ENCODE measurements at regions not wholly inside any gene's neighbourhood (a gene's known extent, or its start where the extent isn't known, plus 50 kb on each side); places are given as distances from the start of the nearest gene placed in this dataset.

DNA sequence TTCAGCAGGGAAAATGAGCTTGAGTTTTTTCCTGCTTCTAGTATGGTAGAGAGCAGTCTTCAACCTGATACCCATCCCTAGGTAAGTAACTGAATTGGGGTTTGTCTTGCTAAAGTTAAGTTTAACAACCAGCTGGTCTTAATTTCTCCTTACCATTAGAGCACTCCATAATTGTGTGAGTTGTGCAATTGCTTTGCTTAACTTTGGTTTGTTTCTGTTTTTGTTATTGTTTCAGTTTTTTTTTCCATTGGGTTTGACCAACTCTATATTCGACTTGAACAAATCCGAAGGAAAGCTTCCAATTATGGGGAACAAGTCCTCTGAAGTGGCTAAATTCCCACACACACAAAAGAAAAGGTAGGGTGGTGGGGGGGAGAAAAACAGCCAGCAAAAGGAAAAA is 641.1 kb downstream of the PLA2G4A start:
- TF ChIP-seq, protein P1, sequence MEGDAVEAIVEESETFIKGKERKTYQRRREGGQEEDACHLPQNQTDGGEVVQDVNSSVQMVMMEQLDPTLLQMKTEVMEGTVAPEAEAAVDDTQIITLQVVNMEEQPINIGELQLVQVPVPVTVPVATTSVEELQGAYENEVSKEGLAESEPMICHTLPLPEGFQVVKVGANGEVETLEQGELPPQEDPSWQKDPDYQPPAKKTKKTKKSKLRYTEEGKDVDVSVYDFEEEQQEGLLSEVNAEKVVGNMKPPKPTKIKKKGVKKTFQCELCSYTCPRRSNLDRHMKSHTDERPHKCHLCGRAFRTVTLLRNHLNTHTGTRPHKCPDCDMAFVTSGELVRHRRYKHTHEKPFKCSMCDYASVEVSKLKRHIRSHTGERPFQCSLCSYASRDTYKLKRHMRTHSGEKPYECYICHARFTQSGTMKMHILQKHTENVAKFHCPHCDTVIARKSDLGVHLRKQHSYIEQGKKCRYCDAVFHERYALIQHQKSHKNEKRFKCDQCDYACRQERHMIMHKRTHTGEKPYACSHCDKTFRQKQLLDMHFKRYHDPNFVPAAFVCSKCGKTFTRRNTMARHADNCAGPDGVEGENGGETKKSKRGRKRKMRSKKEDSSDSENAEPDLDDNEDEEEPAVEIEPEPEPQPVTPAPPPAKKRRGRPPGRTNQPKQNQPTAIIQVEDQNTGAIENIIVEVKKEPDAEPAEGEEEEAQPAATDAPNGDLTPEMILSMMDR (IDR thresholded peaks at IDR 0.05): no peak
- TF ChIP-seq POLR2A (IDR thresholded peaks at IDR 0.05): no peak
- DNase-seq (ENCODE audit: low spot score in 2 of 2): no peak
- intact Hi-C loops (cut with DNase I; ENCODE audit: low total_unique reads): no loop called here
- H3K4me3 ChIP-seq (ENCODE audit: low read depth, poor library complexity, severe bottlenecking): no peak overlapping the region
- WGBS, 2 donors: 76 to 77% methylated on average over 2 of the region's 2 CpGs

DNA sequence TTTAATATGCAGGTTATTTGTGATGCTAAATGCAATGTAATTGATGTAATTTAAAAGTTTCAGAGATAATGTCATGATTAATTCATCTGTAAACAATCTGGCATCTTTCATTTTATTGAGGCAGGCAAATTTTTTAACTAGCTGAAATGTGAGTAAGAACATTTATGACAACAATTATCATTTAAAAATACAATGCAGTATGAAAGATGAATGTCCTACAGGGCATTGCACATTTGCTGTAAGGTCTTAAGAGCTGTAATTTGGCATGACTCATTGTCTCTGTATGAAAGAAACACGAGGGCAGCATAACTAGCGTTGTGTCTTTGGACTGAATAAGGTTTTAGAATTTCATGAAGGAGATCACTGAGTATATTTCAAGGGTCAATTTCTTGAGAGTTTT is 642.8 kb downstream of the PLA2G4A start:
- TF ChIP-seq, protein P1 (IDR thresholded peaks at IDR 0.05): no peak
- TF ChIP-seq POLR2A (IDR thresholded peaks at IDR 0.05): no peak
- 74 to 87% methylated on average over 2 of the region's 2 CpGs for WGBS, 2 donors

DNA sequence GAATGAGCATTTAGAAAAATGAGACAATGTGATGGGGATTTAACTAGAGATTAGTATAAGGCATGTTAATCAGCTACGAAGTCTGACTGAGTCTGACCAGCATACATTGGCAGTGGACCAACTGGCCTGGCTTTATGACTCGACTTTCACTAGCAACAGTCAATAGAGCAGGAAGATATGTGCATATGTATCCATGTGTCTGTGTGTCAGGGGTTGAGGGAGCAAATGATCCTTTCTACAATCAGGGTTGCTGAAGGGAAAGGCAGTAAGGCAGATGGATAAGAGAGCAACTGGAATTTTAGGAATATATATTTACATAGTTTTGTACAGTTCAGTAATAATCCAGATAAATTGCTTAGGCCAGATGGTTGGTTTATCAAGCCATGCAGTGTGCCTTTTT is 645.6 kb downstream of the PLA2G4A start:
- TF ChIP-seq POLR2A (IDR thresholded peaks at IDR 0.05): no peak
- TF ChIP-seq, protein P1 (IDR thresholded peaks at IDR 0.05): no peak
- 60 to 61% methylated on average over 2 of the region's 2 CpGs for WGBS, 2 donors
- DNase-seq (ENCODE audit: low spot score in 2 of 2): no peak
- H3K4me3 ChIP-seq (ENCODE audit: low read depth, poor library complexity, severe bottlenecking): no peak overlapping the region
- intact Hi-C loops (cut with DNase I; ENCODE audit: low total_unique reads): no loop called here

More for the DNA sequence above, 642.8 kb downstream of the PLA2G4A start:
- no peak overlapping the region for H3K4me3 ChIP-seq (ENCODE audit: low read depth, poor library complexity, severe bottlenecking)
- DNase-seq (ENCODE audit: low spot score in 2 of 2): no peak
- intact Hi-C loops (cut with DNase I; ENCODE audit: low total_unique reads): no loop called here

DNA sequence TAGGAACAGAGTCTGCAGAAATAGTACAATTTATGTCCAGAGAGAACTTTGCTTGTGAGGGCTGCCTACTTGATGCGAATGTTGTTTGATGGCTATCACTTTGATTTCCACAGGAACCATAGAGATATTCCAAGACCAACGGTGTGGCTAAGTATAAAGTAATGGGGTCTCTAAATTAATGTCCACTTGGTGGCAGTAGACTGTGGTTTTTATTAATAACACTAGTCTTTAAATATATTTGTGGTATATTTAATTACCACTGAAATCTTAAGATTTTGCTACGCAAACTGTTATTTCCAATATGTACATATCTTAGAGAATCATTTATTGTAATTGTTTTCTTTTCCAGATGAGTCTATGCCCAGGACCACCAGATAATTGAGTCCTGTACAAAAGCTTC is 647.9 kb downstream of the PLA2G4A start:
- H3K4me3 ChIP-seq (ENCODE audit: low read depth, poor library complexity, severe bottlenecking): no peak overlapping the region
- no peak for DNase-seq (ENCODE audit: low spot score in 2 of 2)
- intact Hi-C loops (cut with DNase I; ENCODE audit: low total_unique reads): no loop called here
- 71 to 73% methylated on average over 3 of the region's 3 CpGs for WGBS, 2 donors
- TF ChIP-seq POLR2A (IDR thresholded peaks at IDR 0.05): no peak
- TF ChIP-seq, protein P1 (IDR thresholded peaks at IDR 0.05): no peak

DNA sequence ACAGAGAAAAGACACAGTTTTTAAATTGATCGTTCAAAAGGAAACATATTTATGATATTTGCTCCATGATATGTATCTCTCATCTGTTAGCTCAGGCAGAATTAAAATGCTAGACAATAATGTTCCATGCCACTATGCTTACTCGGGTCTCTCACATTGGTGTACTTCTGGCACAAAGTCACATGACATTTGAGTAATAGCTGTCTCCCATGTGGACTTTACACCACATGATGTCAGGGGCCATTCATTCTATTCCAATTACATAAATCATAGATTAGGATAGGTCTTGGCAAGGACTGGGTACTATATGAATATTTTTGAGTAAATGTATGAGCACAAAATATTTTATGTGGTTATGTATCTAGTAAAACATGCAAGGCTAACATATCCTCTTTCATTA is 648.4 kb downstream of the PLA2G4A start:
- no peak for TF ChIP-seq POLR2A (IDR thresholded peaks at IDR 0.05)
- TF ChIP-seq, protein P1 (IDR thresholded peaks at IDR 0.05): no peak
- 74 to 83% methylated on average over 2 of the region's 2 CpGs for WGBS, 2 donors
- H3K4me3 ChIP-seq (ENCODE audit: low read depth, poor library complexity, severe bottlenecking): no peak overlapping the region
- intact Hi-C loops (cut with DNase I; ENCODE audit: low total_unique reads): no loop called here
- no peak for DNase-seq (ENCODE audit: low spot score in 2 of 2)

DNA sequence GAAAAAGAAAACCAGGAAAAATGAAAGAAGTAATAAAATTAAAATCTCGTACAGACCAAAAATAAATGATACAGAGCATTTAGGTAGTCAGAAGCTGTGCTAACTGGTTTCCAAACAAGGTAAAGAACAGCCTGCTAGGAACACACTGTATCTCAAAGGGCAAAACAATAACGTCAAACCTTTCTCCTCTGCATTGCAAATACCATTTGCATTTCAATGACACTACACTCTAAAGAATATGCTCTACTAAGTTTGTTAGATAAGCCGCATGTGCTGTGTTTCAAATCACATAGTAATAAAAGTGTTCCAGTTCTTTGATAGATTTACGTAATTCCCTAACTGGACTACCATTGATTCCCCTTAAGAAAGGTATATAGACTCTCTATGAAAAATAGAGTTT is 648.8 kb downstream of the PLA2G4A start:
- DNase-seq (ENCODE audit: low spot score in 2 of 2): no peak
- 70 to 79% methylated on average over 4 of the region's 4 CpGs for WGBS, 2 donors
- TF ChIP-seq, protein P1 (IDR thresholded peaks at IDR 0.05): no peak
- TF ChIP-seq POLR2A (IDR thresholded peaks at IDR 0.05): no peak
- no peak overlapping the region for H3K4me3 ChIP-seq (ENCODE audit: low read depth, poor library complexity, severe bottlenecking)
- intact Hi-C loops (cut with DNase I; ENCODE audit: low total_unique reads): no loop called here
